OCI-LY7 (cell line): ENCODE measurements at regions not wholly inside any gene's neighbourhood (a gene's known extent, or its start where the extent isn't known, plus 50 kb on each side); places are given as distances from the start of the nearest gene placed in this dataset.

Experiments
- CTCF ChIP-seq: fragments of 200-600 bp; sonication (generic); conservative IDR thresholded peaks from 2 replicates; pipeline ENCODE4 v1.5.1; 2014; ENCODE audit warnings: mild to moderate bottlenecking, antibody characterized with exemption, low read length, moderate library complexity, mixed read lengths
- EZH2phosphoT487 ChIP-seq: fragments of 200-600 bp; sonication (generic); IDR thresholded peaks from 2 replicates; pipeline ENCODE4 v1.6.1; 2018; ENCODE audit warnings: low read depth, borderline replicate concordance, mild to moderate bottlenecking, mixed run types, antibody characterized with exemption, low read length, moderate library complexity, mixed read lengths

GRCh38 chr2:64793701-64794100 is 140.0 kb upstream of the SERTAD2 start:
- TF ChIP-seq CTCF (no peak), EZH2phosphoT487 (no peak)
